ENCODE measurements at regions not wholly inside any gene's neighbourhood (a gene's known extent, or its start where the extent isn't known, plus 50 kb on each side); places are given as distances from the start of the nearest gene placed in this dataset.

GRCh38 chr10:9515922-9516321 lies 1461.4 kb downstream of the GATA3 start:
- Histone ChIP-seq H3K27ac (ENCODE audit: low read depth, low read length) (no peak overlapping the region), H4K20me1 (ENCODE audit: low read depth, low read length) (no peaks in the 10 kb centered on the region), H3K27me3 (ENCODE audit: low read length) (no peaks in the 10 kb centered on the region), H3K36me3 (ENCODE audit: low read length) (no peaks in the 10 kb centered on the region), H3F3A (ENCODE audit: insufficient read depth) (no peaks in the 10 kb centered on the region), H3K9ac (ENCODE audit: low read length) (no peak overlapping the region), H3K4me2 (ENCODE audit: low read depth, low read length, poor library complexity, severe bottlenecking) (no peak overlapping the region), H3K4me3 (ENCODE audit: insufficient read depth, low read length, poor library complexity, severe bottlenecking) (no peak overlapping the region), H3K9me2 (replicated peaks; ENCODE audit: insufficient read depth, low read length) (no peaks in the 10 kb centered on the region), H3K79me2 (ENCODE audit: insufficient read depth, low read length) (no peaks in the 10 kb centered on the region), H3K9me3 (ENCODE audit: insufficient read depth, low read length) (no peaks in the 10 kb centered on the region), H2AFZ (ENCODE audit: low read depth, low read length, severe bottlenecking) (no peak overlapping the region)
- TF ChIP-seq, protein P1, sequence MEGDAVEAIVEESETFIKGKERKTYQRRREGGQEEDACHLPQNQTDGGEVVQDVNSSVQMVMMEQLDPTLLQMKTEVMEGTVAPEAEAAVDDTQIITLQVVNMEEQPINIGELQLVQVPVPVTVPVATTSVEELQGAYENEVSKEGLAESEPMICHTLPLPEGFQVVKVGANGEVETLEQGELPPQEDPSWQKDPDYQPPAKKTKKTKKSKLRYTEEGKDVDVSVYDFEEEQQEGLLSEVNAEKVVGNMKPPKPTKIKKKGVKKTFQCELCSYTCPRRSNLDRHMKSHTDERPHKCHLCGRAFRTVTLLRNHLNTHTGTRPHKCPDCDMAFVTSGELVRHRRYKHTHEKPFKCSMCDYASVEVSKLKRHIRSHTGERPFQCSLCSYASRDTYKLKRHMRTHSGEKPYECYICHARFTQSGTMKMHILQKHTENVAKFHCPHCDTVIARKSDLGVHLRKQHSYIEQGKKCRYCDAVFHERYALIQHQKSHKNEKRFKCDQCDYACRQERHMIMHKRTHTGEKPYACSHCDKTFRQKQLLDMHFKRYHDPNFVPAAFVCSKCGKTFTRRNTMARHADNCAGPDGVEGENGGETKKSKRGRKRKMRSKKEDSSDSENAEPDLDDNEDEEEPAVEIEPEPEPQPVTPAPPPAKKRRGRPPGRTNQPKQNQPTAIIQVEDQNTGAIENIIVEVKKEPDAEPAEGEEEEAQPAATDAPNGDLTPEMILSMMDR (IDR thresholded peaks at IDR 0.05; ENCODE audit: insufficient read depth, low read length, poor library complexity, severe bottlenecking) = no peak
- no peak for TF ChIP-seq EZH2phosphoT487 (conservative IDR thresholded peaks at IDR 0.05; ENCODE audit: low read length)

DNA sequence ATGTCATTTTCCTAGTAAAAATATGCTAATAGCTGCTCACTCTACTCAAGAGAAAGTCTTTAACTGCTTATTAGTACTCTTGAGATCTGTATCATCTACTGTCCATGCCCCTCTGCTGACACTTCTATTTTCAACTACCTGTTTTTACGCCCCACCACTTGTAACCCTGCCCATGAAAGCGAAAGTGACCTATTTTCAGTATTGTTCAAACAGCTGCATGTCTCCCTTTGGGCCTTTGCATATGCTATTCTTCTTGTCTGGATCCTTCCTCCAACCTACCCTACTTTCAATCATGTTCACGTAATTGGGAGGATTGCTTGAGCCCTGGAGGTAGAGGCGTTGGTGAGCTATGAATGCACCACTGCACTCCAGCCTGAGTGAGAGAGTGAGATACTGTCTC lies 1481.3 kb downstream of the GATA3 start:
- H2AFZ ChIP-seq (ENCODE audit: low read depth, low read length, severe bottlenecking) = no peak overlapping the region
- no peak overlapping the region for H3K9ac ChIP-seq (ENCODE audit: low read length)
- no peak overlapping the region for H3K27ac ChIP-seq (ENCODE audit: low read depth, low read length)
- no peaks in the 10 kb centered on the region for H3F3A ChIP-seq (ENCODE audit: insufficient read depth)
- no peak for TF ChIP-seq EZH2phosphoT487 (conservative IDR thresholded peaks at IDR 0.05; ENCODE audit: low read length)
- TF ChIP-seq, protein P1 (IDR thresholded peaks at IDR 0.05; ENCODE audit: insufficient read depth, low read length, poor library complexity, severe bottlenecking) = no peak
- no peaks in the 10 kb centered on the region for H4K20me1 ChIP-seq (ENCODE audit: low read depth, low read length)
- H3K9me3 ChIP-seq (ENCODE audit: insufficient read depth, low read length) = no peaks in the 10 kb centered on the region
- H3K27me3 ChIP-seq (ENCODE audit: low read length) = no peaks in the 10 kb centered on the region
- H3K4me3 ChIP-seq (ENCODE audit: insufficient read depth, low read length, poor library complexity, severe bottlenecking) = no peak overlapping the region
- no peak overlapping the region for H3K4me2 ChIP-seq (ENCODE audit: low read depth, low read length, poor library complexity, severe bottlenecking)
- H3K36me3 ChIP-seq (ENCODE audit: low read length) = no peaks in the 10 kb centered on the region
- H3K79me2 ChIP-seq (ENCODE audit: insufficient read depth, low read length) = no peaks in the 10 kb centered on the region
- no peaks in the 10 kb centered on the region for H3K9me2 ChIP-seq (replicated peaks; ENCODE audit: insufficient read depth, low read length)

- no peaks in the 10 kb centered on the region for H3F3A ChIP-seq (ENCODE audit: insufficient read depth)
- H3K9me2 ChIP-seq (replicated peaks; ENCODE audit: insufficient read depth, low read length) = no peaks in the 10 kb centered on the region
- no peak overlapping the region for H2AFZ ChIP-seq (ENCODE audit: low read depth, low read length, severe bottlenecking)
- no peak overlapping the region for H3K4me2 ChIP-seq (ENCODE audit: low read depth, low read length, poor library complexity, severe bottlenecking)
- H4K20me1 ChIP-seq (ENCODE audit: low read depth, low read length) = no peaks in the 10 kb centered on the region
- H3K9me3 ChIP-seq (ENCODE audit: insufficient read depth, low read length) = no peaks in the 10 kb centered on the region
- H3K36me3 ChIP-seq (ENCODE audit: low read length) = no peaks in the 10 kb centered on the region
- H3K27ac ChIP-seq (ENCODE audit: low read depth, low read length) = no peak overlapping the region
- no peaks in the 10 kb centered on the region for H3K79me2 ChIP-seq (ENCODE audit: insufficient read depth, low read length)
- TF ChIP-seq EZH2phosphoT487 (conservative IDR thresholded peaks at IDR 0.05; ENCODE audit: low read length) = no peak
- TF ChIP-seq, protein P1 (IDR thresholded peaks at IDR 0.05; ENCODE audit: insufficient read depth, low read length, poor library complexity, severe bottlenecking) = no peak
- H3K9ac ChIP-seq (ENCODE audit: low read length) = no peak overlapping the region
- H3K4me3 ChIP-seq (ENCODE audit: insufficient read depth, low read length, poor library complexity, severe bottlenecking) = no peak overlapping the region
- H3K27me3 ChIP-seq (ENCODE audit: low read length) = no peaks in the 10 kb centered on the region
These were observed 1472.6 kb upstream of the CELF2 start for GRCh38 chr10:9545073-9545472.
